22Rv1 (cell line): ENCODE measurements at regions not wholly inside any gene's neighbourhood (a gene's known extent, or its start where the extent isn't known, plus 50 kb on each side); places are given as distances from the start of the nearest gene placed in this dataset.

Source experiments
- H3K27ac ChIP-seq: fragments of 450-650 bp; 2 replicates; pipeline ENCODE4 v1.5.1; 2017
- ZFX ChIP-seq: fragments of 450-650 bp; IDR thresholded peaks from 2 replicates; pipeline ENCODE4 v1.6.1; 2017; ENCODE audit warnings: antibody characterized with exemption, borderline replicate concordance
- TF ChIP-seq, protein P1 (sequence below): fragments of 450-650 bp; IDR thresholded peaks from 2 replicates; pipeline ENCODE4 v1.5.1; 2017; ENCODE audit warnings: mild to moderate bottlenecking

DNA sequence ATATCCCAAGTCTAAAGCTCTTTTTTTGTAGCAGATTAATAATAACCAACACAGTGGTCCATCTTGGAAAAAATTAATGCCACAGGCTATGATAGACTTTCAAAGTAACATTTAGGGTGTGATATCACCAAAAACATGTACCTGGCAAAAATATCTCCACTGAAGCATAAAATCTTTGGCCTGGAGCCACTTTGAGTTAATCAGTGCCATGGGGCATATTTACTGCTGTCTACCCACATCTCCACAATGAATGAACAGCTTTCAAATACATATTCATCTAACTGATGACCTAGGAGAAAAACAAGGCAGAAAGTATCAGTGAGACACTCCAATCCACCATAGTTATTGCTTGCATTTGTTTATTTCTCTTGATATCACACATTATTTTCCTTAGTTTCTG lies 296.0 kb upstream of the MDFIC2 start:
- H3K27ac ChIP-seq = no peak overlapping the region
- TF ChIP-seq ZFX = no peak
- TF ChIP-seq, protein P1, sequence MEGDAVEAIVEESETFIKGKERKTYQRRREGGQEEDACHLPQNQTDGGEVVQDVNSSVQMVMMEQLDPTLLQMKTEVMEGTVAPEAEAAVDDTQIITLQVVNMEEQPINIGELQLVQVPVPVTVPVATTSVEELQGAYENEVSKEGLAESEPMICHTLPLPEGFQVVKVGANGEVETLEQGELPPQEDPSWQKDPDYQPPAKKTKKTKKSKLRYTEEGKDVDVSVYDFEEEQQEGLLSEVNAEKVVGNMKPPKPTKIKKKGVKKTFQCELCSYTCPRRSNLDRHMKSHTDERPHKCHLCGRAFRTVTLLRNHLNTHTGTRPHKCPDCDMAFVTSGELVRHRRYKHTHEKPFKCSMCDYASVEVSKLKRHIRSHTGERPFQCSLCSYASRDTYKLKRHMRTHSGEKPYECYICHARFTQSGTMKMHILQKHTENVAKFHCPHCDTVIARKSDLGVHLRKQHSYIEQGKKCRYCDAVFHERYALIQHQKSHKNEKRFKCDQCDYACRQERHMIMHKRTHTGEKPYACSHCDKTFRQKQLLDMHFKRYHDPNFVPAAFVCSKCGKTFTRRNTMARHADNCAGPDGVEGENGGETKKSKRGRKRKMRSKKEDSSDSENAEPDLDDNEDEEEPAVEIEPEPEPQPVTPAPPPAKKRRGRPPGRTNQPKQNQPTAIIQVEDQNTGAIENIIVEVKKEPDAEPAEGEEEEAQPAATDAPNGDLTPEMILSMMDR = no peak

- TF ChIP-seq, protein P1 = no peak
- TF ChIP-seq ZFX = no peak
- no peak overlapping the region for H3K27ac ChIP-seq
Observed at GRCh38 chr3:70607469-70607868, 295.0 kb upstream of the MDFIC2 start.

DNA sequence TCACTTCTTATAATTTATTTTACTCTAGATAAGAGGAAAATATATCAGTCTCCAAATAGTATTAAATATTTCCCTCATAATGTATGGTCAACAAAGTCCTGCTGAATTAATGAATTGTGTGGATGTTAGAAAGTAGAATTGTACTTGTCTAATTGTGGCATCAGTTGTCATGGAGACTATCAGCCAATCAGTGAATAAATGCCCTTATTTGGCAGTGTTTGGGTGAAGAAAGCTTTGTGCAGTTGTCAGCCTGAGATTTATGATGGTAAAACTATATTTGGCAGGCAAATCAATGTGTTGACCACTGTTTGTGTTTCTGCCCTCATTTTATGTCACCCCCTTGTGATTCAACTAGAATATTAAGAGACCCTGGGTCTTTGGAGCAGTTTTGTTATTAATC lies 293.6 kb upstream of the MDFIC2 start:
- no peak overlapping the region for H3K27ac ChIP-seq
- TF ChIP-seq, protein P1 = no peak
- TF ChIP-seq ZFX = no peak

- TF ChIP-seq ZFX = no peak
- TF ChIP-seq, protein P1 = no peak
- H3K27ac ChIP-seq = no peak overlapping the region
Observed at GRCh38 chr3:70603103-70603502, 290.7 kb upstream of the MDFIC2 start.

DNA sequence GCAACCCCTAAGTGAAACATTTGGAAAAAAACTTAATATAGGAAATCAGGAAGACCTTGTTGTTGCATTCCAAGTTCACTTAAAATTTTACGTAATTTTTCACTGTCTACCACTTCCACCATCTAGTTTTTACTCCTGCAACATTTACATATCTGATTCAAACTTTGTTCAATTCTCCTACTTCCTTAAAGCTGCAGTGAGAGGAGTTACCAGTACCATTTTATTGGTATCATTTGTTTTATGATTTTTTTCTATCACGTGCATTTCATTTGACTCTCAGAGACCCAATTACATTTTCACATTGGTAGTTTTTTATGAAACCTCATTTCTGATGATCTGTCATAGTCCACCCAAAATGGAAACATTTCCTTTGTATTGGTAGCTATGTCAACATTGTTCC lies 284.9 kb upstream of the MDFIC2 start:
- no peak overlapping the region for H3K27ac ChIP-seq
- TF ChIP-seq ZFX = no peak
- TF ChIP-seq, protein P1 = no peak

DNA sequence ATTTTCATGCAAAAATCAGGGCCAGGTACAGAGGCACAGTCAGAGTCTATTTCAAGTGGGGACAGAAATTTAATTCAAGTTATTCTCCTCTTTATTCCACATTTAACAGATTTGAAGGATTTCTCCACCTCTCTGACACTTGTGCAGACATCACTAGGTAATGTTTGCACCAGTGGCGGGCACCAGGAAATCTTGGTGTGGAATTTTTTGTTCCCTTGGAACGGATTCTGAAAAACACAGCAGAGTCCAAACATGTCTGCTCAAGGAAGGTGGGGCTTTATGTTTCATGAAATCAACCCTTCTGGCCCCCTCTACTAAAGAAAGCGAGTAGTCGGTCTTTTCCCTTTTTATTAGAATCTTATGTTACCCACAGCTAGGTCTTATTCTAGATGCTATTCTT lies 271.2 kb upstream of the MDFIC2 start:
- H3K27ac ChIP-seq = no peak overlapping the region
- TF ChIP-seq ZFX = no peak

DNA sequence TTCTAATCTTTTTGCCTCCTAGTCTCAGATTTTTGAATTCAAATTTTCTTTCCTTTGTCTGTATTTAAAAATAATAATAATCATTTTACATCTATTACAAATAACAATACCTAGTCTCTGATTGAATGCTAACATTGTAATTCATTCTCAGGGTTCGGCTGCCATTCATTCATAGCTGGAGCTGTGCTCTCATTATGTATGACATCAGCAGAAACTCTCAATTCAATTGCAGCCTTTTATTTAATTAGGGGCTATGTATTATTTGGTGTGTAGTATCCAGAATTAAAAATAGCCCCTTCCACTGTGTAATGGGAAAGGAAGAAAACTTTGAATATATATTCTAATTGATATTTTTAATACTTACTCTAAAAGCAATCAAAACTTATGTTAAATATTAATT lies 270.4 kb upstream of the MDFIC2 start:
- no peak overlapping the region for H3K27ac ChIP-seq
- TF ChIP-seq, protein P1 = no peak
- no peak for TF ChIP-seq ZFX

- no peak overlapping the region for H3K27ac ChIP-seq
- no peak for TF ChIP-seq ZFX
- TF ChIP-seq, protein P1 = no peak
Observed at GRCh38 chr3:70580021-70580420, 267.6 kb upstream of the MDFIC2 start.
